ENCODE measurements at regions not wholly inside any gene's neighbourhood (a gene's known extent, or its start where the extent isn't known, plus 50 kb on each side); places are given as distances from the start of the nearest gene placed in this dataset.
"Not testable (repeated sequence)": the region's sequence is repeated elsewhere in the genome, so short reads cannot be mapped to it uniquely, and the experiment has no call there.

GRCh38 chr21:22132358-22133071 is 1134.3 kb downstream of the NCAM2 start:
- no peak for DNase-seq (ENCODE audit: low read depth in 1 of 2, low spot score in 2 of 2)
- H3K4me1 ChIP-seq (replicated peaks), result no peaks in the 10 kb centered on the region
- no peaks in the 10 kb centered on the region for H3K36me3 ChIP-seq
- H3K27ac ChIP-seq, result no peak overlapping the region
- no peaks in the 10 kb centered on the region; the same call in none of the 2 replicates for H3K9me3 ChIP-seq (replicated peaks)
- H3K4me3 ChIP-seq, result no peak overlapping the region
- H3K27me3 ChIP-seq (replicated peaks), result no peaks in the 10 kb centered on the region

GRCh38 chr21:22136740-22137139 is 1138.5 kb downstream of the NCAM2 start:
- Histone ChIP-seq H3K9me3 (replicated peaks) (no peaks in the 10 kb centered on the region), H3K4me1 (replicated peaks) (no peaks in the 10 kb centered on the region), H3K36me3 (no peaks in the 10 kb centered on the region), H3K27me3 (replicated peaks) (no peaks in the 10 kb centered on the region), H3K27ac (no peak overlapping the region), H3K4me3 (no peak overlapping the region)
- DNase-seq (ENCODE audit: low read depth in 1 of 2, low spot score in 2 of 2), result no peak

- Histone ChIP-seq H3K27ac (no peak overlapping the region), H3K36me3 (no peaks in the 10 kb centered on the region), H3K27me3 (replicated peaks) (no peaks in the 10 kb centered on the region), H3K9me3 (replicated peaks) (no peaks in the 10 kb centered on the region), H3K4me1 (replicated peaks) (no peaks in the 10 kb centered on the region), H3K4me3 (no peak overlapping the region)
- no peak for DNase-seq (ENCODE audit: low read depth in 1 of 2, low spot score in 2 of 2)
Measured at GRCh38 chr21:22138297-22139016, 1140.2 kb downstream of the NCAM2 start.

GRCh38 chr21:22145545-22145944 is 1147.3 kb downstream of the NCAM2 start:
- no peaks in the 10 kb centered on the region for H3K36me3 ChIP-seq
- H3K27ac ChIP-seq, result no peak overlapping the region
- no peaks in the 10 kb centered on the region for H3K9me3 ChIP-seq (replicated peaks)
- H3K4me1 ChIP-seq (replicated peaks), result no peaks in the 10 kb centered on the region
- H3K4me3 ChIP-seq, result no peak overlapping the region
- no peak for DNase-seq (ENCODE audit: low read depth in 1 of 2, low spot score in 2 of 2)
- H3K27me3 ChIP-seq (replicated peaks), result no peaks in the 10 kb centered on the region

- Histone ChIP-seq H3K9me3 (replicated peaks) (no peaks in the 10 kb centered on the region; the same call in 1 of the 2 replicates), H3K27me3 (replicated peaks) (no peaks in the 10 kb centered on the region), H3K4me3 (no peak overlapping the region), H3K36me3 (no peaks in the 10 kb centered on the region), H3K27ac (no peak overlapping the region), H3K4me1 (replicated peaks) (no peaks in the 10 kb centered on the region)
- DNase-seq (ENCODE audit: low read depth in 1 of 2, low spot score in 2 of 2), result no peak
Measured at GRCh38 chr21:22154579-22155274, 1156.5 kb downstream of the NCAM2 start.

- no peaks in the 10 kb centered on the region for H3K36me3 ChIP-seq
- no peaks in the 10 kb centered on the region for H3K4me1 ChIP-seq (replicated peaks)
- no peak for DNase-seq (ENCODE audit: low read depth in 1 of 2, low spot score in 2 of 2)
- no peak overlapping the region for H3K27ac ChIP-seq
- H3K4me3 ChIP-seq, result no peak overlapping the region
- no peaks in the 10 kb centered on the region for H3K9me3 ChIP-seq (replicated peaks)
- no peaks in the 10 kb centered on the region for H3K27me3 ChIP-seq (replicated peaks)
Measured at GRCh38 chr21:22164912-22165311, 1166.7 kb downstream of the NCAM2 start.

GRCh38 chr21:22174746-22175145 is 1176.5 kb downstream of the NCAM2 start:
- DNase-seq (ENCODE audit: low read depth in 1 of 2, low spot score in 2 of 2), result no peak
- H3K4me1 ChIP-seq (replicated peaks), result no peaks in the 10 kb centered on the region
- H3K27me3 ChIP-seq (replicated peaks), result no peaks in the 10 kb centered on the region
- H3K27ac ChIP-seq, result no peak overlapping the region
- peaks cover 4% of the 10 kb centered on the region; the same call in 1 of the 2 replicates for H3K9me3 ChIP-seq (replicated peaks)
- no peaks in the 10 kb centered on the region for H3K36me3 ChIP-seq
- H3K4me3 ChIP-seq, result no peak overlapping the region

- DNase-seq (ENCODE audit: low read depth in 1 of 2, low spot score in 2 of 2), result no peak
- Histone ChIP-seq H3K27me3 (replicated peaks) (no peaks in the 10 kb centered on the region), H3K27ac (no peak overlapping the region), H3K36me3 (no peaks in the 10 kb centered on the region), H3K4me1 (replicated peaks) (no peaks in the 10 kb centered on the region), H3K9me3 (replicated peaks) (no peaks in the 10 kb centered on the region), H3K4me3 (no peak overlapping the region)
Measured at GRCh38 chr21:22189278-22189677, 1191.1 kb downstream of the NCAM2 start.

GRCh38 chr21:22191581-22191980 is 1193.4 kb downstream of the NCAM2 start:
- no peak overlapping the region for H3K4me3 ChIP-seq
- no peaks in the 10 kb centered on the region for H3K36me3 ChIP-seq
- H3K9me3 ChIP-seq (replicated peaks), result no peaks in the 10 kb centered on the region
- H3K27ac ChIP-seq, result no peak overlapping the region
- no peak for DNase-seq (ENCODE audit: low read depth in 1 of 2, low spot score in 2 of 2)
- no peaks in the 10 kb centered on the region for H3K4me1 ChIP-seq (replicated peaks)
- H3K27me3 ChIP-seq (replicated peaks), result no peaks in the 10 kb centered on the region

- no peaks in the 10 kb centered on the region for H3K9me3 ChIP-seq (replicated peaks)
- no peak overlapping the region for H3K27ac ChIP-seq
- H3K4me1 ChIP-seq (replicated peaks), result no peaks in the 10 kb centered on the region
- no peak for DNase-seq (ENCODE audit: low read depth in 1 of 2, low spot score in 2 of 2)
- H3K27me3 ChIP-seq (replicated peaks), result no peaks in the 10 kb centered on the region
- H3K4me3 ChIP-seq, result no peak overlapping the region
- no peaks in the 10 kb centered on the region for H3K36me3 ChIP-seq
Measured at GRCh38 chr21:22192766-22193165, 1194.6 kb downstream of the NCAM2 start.

- not testable (repeated sequence) for H3K9me3 ChIP-seq (replicated peaks); DNase-seq (ENCODE audit: low read depth in 1 of 2, low spot score in 2 of 2); H3K36me3 ChIP-seq; H3K4me3 ChIP-seq; H3K27ac ChIP-seq; H3K27me3 ChIP-seq (replicated peaks); H3K4me1 ChIP-seq (replicated peaks)
Measured at GRCh38 chr21:22194986-22195385, 1196.8 kb downstream of the NCAM2 start.

GRCh38 chr21:22200378-22201092 is 1202.3 kb downstream of the NCAM2 start:
- Histone ChIP-seq H3K27me3 (replicated peaks) (no peaks in the 10 kb centered on the region), H3K36me3 (no peaks in the 10 kb centered on the region), H3K27ac (no peak overlapping the region), H3K4me1 (replicated peaks) (no peaks in the 10 kb centered on the region), H3K4me3 (no peak overlapping the region), H3K9me3 (replicated peaks) (no peaks in the 10 kb centered on the region; the same call in 1 of the 2 replicates)
- no peak for DNase-seq (ENCODE audit: low read depth in 1 of 2, low spot score in 2 of 2)

GRCh38 chr21:22201126-22201525 is 1202.9 kb downstream of the NCAM2 start:
- no peak overlapping the region for H3K4me3 ChIP-seq

More at GRCh38 chr21:22201126-22201525, 1202.9 kb downstream of the NCAM2 start:
- Histone ChIP-seq H3K27ac (no peak overlapping the region), H3K27me3 (replicated peaks) (no peaks in the 10 kb centered on the region), H3K36me3 (no peaks in the 10 kb centered on the region), H3K9me3 (replicated peaks) (no peaks in the 10 kb centered on the region; the same call in 1 of the 2 replicates), H3K4me1 (replicated peaks) (no peaks in the 10 kb centered on the region)
- DNase-seq (ENCODE audit: low read depth in 1 of 2, low spot score in 2 of 2), result no peak

Data from SJSA1 (cell line).